WTC11 (cell line): ENCODE measurements at regions not wholly inside any gene's neighbourhood (a gene's known extent, or its start where the extent isn't known, plus 50 kb on each side); places are given as distances from the start of the nearest gene placed in this dataset.

ENCODE experiments used
- ATAC-seq: fragments of 200-7000 bp; cut with Tn5 transposase; 2 replicates; pipeline ENCODE4 v1.10.0; 2021; ENCODE audit warnings: mild to moderate bottlenecking, moderate library complexity
- CTCF ChIA-PET: fragments of 300-600 bp; sonication (Branson Sonifier 250); formaldehyde crosslinking; loops from one replicate; lab custom pipeline; 2021; ENCODE audit warnings: antibody characterized with exemption; lab: Charles Lee
- POLR2A ChIA-PET: fragments of 350-600 bp; sonication (Branson Sonifier 250); formaldehyde crosslinking; loops from one replicate; lab custom pipeline; 2021; ENCODE audit warnings: antibody characterized with exemption; lab: Charles Lee
- DNase-seq: peaks from one replicate; pipeline ENCODE4 v3.0.0; 2021; ENCODE audit warnings: low spot score
- H3K27ac Mint-ChIP-seq: 2 replicates; pipeline ENCODE4 v1.8.0; 2021; ENCODE audit warnings: mixed read lengths
- H3K27me3 Mint-ChIP-seq: 2 replicates; pipeline ENCODE4 v1.8.0; 2021; ENCODE audit warnings: low read depth, mild to moderate bottlenecking, moderate library complexity, mixed read lengths
- H3K36me3 Mint-ChIP-seq: 2 replicates; pipeline ENCODE4 v1.8.0; 2021; ENCODE audit warnings: mixed read lengths
- H3K4me1 Mint-ChIP-seq: 2 replicates; pipeline ENCODE4 v1.8.0; 2022; ENCODE audit warnings: mixed read lengths
- H3K4me3 Mint-ChIP-seq: 2 replicates; pipeline ENCODE4 v1.8.0; 2021; ENCODE audit warnings: mild to moderate bottlenecking, moderate library complexity, mixed read lengths
- H3K9me3 Mint-ChIP-seq: 2 replicates; pipeline ENCODE4 v1.8.0; 2021; ENCODE audit warnings: mixed read lengths
- CBFB ChIP-seq: sonication (generic); formaldehyde crosslinking; IDR thresholded peaks from 2 replicates; pipeline ENCODE4 v1.8.1; 2022; ENCODE audit warnings: mild to moderate bottlenecking, low read depth, missing genetic modification reagents
- ELF4 ChIP-seq: sonication (generic); formaldehyde crosslinking; IDR thresholded peaks from 2 replicates; pipeline ENCODE4 v1.8.1; 2022; ENCODE audit warnings: low read depth, mild to moderate bottlenecking, moderate library complexity, missing genetic modification reagents
- GTF2I ChIP-seq: fragments of 250-450 bp; sonication (Bioruptor Pico); conservative IDR thresholded peaks from 2 replicates; pipeline ENCODE4 v1.4.0; 2021; ENCODE audit warnings: mild to moderate bottlenecking
- HMGXB4 ChIP-seq: sonication (generic); formaldehyde crosslinking; IDR thresholded peaks from 2 replicates; pipeline ENCODE4 v1.8.1; 2023; ENCODE audit warnings: mild to moderate bottlenecking, moderate library complexity, missing genetic modification reagents
- JUN ChIP-seq: sonication (generic); formaldehyde crosslinking; IDR thresholded peaks from 2 replicates; pipeline ENCODE4 v1.8.0; 2023; ENCODE audit warnings: mild to moderate bottlenecking, missing genetic modification reagents
- KAT7 ChIP-seq: sonication (generic); formaldehyde crosslinking; IDR thresholded peaks from 2 replicates; pipeline ENCODE4 v1.8.1; 2023; ENCODE audit warnings: missing genetic modification reagents, mild to moderate bottlenecking, borderline replicate concordance
- NFE2L1 ChIP-seq: sonication (generic); formaldehyde crosslinking; IDR thresholded peaks from 2 replicates; pipeline ENCODE4 v1.8.1; 2023; ENCODE audit warnings: missing genetic modification reagents
- NFYB ChIP-seq: sonication (generic); formaldehyde crosslinking; conservative IDR thresholded peaks from 2 replicates; pipeline ENCODE4 v1.8.0; 2022; ENCODE audit warnings: low read depth, missing genetic modification reagents
- NR3C1 ChIP-seq: sonication (generic); formaldehyde crosslinking; conservative IDR thresholded peaks from 2 replicates; pipeline ENCODE4 v1.8.1; 2023; ENCODE audit warnings: low read depth, mild to moderate bottlenecking, missing genetic modification reagents
- OVOL2 ChIP-seq: fragments of 250-450 bp; sonication (Bioruptor Pico); IDR thresholded peaks from 2 replicates; pipeline ENCODE4 v1.9.0; 2021; ENCODE audit warnings: mild to moderate bottlenecking, borderline replicate concordance
- USF1 ChIP-seq: sonication (generic); formaldehyde crosslinking; IDR thresholded peaks from 2 replicates; pipeline ENCODE4 v1.8.0; 2022; ENCODE audit warnings: mild to moderate bottlenecking, missing genetic modification reagents
- ZNF138 ChIP-seq: sonication (generic); formaldehyde crosslinking; conservative IDR thresholded peaks from 2 replicates; pipeline ENCODE4 v1.8.1; 2022; ENCODE audit warnings: mild to moderate bottlenecking, moderate library complexity, missing genetic modification reagents
- ZNF263 ChIP-seq: sonication (generic); formaldehyde crosslinking; IDR thresholded peaks from 2 replicates; pipeline ENCODE4 v1.8.1; 2022; ENCODE audit warnings: low read depth, mild to moderate bottlenecking, moderate library complexity, missing genetic modification reagents
- ZNF532 ChIP-seq: fragments of 250-450 bp; sonication (Bioruptor Pico); IDR thresholded peaks from 2 replicates; pipeline ENCODE4 v1.9.0; 2021; ENCODE audit warnings: mild to moderate bottlenecking, borderline replicate concordance
- TF ChIP-seq, protein P1 (sequence below): sonication (generic); formaldehyde crosslinking; IDR thresholded peaks from 2 replicates; pipeline ENCODE4 v1.8.1; 2022; ENCODE audit warnings: mild to moderate bottlenecking, missing genetic modification reagents, moderate library complexity, borderline replicate concordance
- TF ChIP-seq, protein P2 (sequence below): sonication (generic); formaldehyde crosslinking; IDR thresholded peaks from 2 replicates; pipeline ENCODE4 v1.8.0; 2022; ENCODE audit warnings: missing genetic modification reagents

- ATAC-seq (no peak), DNase-seq (no peak)
- Mint-ChIP-seq H3K27ac (no peak overlapping the region), H3K27me3 (peaks cover 5% of the 10 kb centered on the region), H3K4me1 (no peaks in the 10 kb centered on the region), H3K9me3 (peaks cover 27% of the 10 kb centered on the region), H3K4me3 (no peak overlapping the region), H3K36me3 (peaks cover 13% of the 10 kb centered on the region)
- ChIA-PET POLR2A (no interaction called here), CTCF (no interaction called here)
- TF ChIP-seq KAT7 (CRISPR knock-in tag) (no peak), CBFB (CRISPR knock-in tag) (no peak), JUN (no peak), OVOL2 (no peak), ELF4 (CRISPR knock-in tag) (no peak), ZNF138 (no peak), HMGXB4 (CRISPR knock-in tag) (no peak), NFE2L1 (CRISPR knock-in tag) (no peak), NR3C1 (CRISPR knock-in tag) (no peak), NFYB (no peak), GTF2I (CRISPR knock-in tag) (no peak), USF1 (CRISPR knock-in tag) (no peak), ZNF532 (no peak), ZNF263 (CRISPR knock-in tag) (no peak)
- TF ChIP-seq, protein P1, sequence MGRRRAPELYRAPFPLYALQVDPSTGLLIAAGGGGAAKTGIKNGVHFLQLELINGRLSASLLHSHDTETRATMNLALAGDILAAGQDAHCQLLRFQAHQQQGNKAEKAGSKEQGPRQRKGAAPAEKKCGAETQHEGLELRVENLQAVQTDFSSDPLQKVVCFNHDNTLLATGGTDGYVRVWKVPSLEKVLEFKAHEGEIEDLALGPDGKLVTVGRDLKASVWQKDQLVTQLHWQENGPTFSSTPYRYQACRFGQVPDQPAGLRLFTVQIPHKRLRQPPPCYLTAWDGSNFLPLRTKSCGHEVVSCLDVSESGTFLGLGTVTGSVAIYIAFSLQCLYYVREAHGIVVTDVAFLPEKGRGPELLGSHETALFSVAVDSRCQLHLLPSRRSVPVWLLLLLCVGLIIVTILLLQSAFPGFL (CRISPR knock-in tag), result no peak
- TF ChIP-seq, protein P2, sequence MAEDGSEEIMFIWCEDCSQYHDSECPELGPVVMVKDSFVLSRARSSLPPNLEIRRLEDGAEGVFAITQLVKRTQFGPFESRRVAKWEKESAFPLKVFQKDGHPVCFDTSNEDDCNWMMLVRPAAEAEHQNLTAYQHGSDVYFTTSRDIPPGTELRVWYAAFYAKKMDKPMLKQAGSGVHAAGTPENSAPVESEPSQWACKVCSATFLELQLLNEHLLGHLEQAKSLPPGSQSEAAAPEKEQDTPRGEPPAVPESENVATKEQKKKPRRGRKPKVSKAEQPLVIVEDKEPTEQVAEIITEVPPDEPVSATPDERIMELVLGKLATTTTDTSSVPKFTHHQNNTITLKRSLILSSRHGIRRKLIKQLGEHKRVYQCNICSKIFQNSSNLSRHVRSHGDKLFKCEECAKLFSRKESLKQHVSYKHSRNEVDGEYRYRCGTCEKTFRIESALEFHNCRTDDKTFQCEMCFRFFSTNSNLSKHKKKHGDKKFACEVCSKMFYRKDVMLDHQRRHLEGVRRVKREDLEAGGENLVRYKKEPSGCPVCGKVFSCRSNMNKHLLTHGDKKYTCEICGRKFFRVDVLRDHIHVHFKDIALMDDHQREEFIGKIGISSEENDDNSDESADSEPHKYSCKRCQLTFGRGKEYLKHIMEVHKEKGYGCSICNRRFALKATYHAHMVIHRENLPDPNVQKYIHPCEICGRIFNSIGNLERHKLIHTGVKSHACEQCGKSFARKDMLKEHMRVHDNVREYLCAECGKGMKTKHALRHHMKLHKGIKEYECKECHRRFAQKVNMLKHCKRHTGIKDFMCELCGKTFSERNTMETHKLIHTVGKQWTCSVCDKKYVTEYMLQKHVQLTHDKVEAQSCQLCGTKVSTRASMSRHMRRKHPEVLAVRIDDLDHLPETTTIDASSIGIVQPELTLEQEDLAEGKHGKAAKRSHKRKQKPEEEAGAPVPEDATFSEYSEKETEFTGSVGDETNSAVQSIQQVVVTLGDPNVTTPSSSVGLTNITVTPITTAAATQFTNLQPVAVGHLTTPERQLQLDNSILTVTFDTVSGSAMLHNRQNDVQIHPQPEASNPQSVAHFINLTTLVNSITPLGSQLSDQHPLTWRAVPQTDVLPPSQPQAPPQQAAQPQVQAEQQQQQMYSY (CRISPR knock-in tag), result no peak
Observed at GRCh38 chr10:43923328-43923727, 274.6 kb upstream of the ZNF32 start.
